GM21576 (cell line): ENCODE measurements at regions not wholly inside any gene's neighbourhood (a gene's known extent, or its start where the extent isn't known, plus 50 kb on each side); places are given as distances from the start of the nearest gene placed in this dataset.

Source experiments
- ATAC-seq: cut with Tn5 transposase; IDR thresholded peaks from one replicate; pipeline ENCODE4 v1.9.1; 2021; ENCODE audit warnings: mild to moderate bottlenecking, moderate library complexity; ENCODE audit not compliant: unreplicated experiment

DNA sequence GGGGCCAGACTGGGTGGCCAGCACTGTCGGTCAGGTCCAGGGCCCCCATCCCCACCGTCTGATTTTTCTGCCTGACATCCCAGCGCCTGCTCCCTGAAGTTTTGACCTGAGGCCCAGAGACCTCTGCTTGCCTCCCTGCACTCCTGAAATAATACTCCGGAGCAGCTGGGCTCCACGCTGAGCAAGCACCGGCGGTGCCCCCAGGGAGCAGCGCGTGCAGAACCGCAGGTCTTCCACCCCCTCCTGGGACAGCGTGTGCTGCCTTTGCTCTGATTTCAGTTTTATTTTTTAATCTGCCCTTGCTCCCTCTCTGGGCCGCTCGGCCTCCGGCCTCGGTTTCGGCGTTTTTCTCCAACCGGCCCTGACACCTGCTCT is 132.4 kb upstream of the GSE1 start:
- no peak for ATAC-seq

DNA sequence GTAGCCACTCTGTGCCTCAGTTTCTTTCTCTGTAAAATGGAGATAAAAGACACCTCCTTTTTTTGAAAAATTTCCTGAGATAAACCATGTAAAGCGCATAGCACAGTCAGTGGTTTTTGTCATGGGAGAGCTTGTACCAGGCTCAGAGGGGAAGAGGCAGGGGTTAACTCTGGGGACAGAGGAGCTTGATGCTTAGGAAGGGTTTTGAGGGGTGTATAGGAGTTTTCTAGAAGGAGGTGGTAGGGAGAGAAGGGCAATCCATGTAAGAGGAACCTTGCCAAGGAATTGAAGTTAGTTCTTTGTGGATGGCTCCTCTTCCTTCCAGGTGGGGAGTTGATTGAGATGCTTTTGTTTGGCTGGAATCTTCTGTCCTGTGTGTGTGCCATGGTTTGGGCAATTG is 131.9 kb upstream of the GSE1 start:
- no peak for ATAC-seq

DNA sequence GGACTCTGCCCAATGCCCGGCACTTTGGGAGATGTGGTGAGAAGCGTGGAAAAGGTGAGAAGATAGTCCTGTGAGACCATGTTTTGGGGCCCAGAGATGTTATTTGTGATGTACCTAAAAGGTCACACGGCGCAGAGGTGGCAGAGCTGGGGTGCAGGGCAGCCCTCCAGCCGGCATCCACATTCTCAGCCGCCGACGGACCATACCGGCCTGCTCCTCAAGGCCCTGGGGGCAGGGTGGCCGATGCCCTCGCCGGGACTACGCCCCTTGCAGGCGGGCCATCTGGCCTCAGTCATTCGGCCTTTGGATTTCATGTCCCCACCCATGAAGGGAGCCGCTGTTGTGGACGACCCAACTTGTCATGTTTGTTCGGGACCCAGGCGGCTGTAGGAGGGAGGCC is 131.4 kb upstream of the GSE1 start:
- no peak for ATAC-seq

DNA sequence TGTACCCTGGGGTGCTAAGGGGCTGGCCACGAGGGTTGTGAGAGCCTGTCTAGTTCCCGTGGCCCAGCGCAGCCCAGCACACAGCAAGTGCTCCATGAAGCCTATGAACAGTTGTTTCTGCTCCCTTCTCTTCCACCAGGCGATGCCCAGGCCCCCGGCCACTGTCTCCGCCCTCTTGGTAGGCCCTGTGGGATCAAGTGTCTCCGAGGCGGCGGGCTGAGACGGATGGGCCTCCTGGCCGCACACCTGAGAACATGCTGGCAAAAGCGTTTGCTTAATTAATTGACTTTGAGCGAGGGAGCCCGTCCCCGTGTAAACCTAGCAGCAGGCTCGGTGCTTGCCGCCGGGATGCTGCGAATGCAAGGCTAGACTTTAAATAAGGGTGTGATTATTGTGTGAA is 129.7 kb upstream of the GSE1 start:
- ATAC-seq = no peak

DNA sequence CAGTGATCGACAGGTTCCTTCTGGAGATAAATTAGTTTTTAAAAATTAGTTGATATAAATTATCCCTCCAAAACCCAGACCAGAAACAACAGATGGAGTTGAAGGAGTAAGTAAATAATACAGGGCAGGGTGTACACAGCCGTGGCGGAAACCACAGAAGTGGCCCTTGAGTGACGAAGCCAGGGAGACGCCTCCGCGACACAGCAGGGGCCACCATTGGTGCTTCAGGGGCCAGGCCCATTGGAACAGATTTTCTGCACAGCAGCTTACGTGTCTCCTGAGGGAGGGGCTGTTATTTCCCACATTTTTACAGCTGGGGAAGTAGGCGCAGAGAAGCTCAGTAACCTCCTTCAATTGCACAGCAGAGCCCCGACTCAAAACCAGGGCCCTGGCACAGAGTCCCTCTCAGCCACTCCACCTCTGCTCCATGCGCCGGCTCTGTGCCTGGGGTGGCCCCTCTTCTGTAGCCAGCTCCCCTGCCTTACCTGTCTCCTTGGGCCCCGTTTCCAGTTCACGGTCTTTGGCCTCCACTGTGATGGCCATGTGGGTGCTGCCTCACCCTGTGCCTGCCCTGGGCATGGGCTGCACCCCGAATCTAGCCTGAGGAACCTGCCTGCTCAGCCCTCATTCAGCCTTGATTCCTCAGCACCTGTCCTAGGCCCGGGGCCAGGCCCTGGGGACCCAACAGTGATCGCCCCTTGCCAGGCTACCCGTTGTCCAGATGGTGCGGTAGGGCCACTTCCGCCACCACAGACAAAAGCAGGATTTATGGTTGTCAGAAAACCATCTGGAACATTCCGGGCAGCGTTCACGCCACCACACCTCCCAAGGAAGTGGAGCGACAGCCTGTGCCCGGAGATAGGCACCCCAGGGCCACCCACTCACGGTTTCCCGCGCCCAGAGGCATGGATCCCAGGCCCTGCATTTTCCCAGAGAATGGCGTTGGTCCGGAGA is 128.5 kb upstream of the GSE1 start:
- ATAC-seq = no peak

DNA sequence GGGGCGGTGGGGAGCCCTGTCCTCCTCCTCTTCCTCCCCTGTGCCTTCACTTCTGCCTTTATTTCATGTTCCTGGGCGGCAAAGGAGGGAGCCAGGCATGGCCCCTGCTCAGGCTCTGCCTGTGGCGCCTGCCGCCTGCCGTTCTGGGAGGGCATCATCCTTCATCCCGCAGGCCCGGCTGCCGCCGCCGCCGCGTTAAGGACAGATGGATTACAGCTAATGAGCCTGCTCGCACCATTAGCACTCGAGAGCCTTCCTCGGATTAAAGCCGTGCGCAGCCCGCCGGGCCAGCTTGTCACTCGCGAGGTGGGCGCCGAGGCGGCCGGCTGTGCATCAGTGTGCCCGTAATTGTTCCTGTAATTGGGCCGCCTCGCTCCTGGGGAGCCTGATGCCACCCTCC is 127.7 kb upstream of the GSE1 start:
- no peak for ATAC-seq

DNA sequence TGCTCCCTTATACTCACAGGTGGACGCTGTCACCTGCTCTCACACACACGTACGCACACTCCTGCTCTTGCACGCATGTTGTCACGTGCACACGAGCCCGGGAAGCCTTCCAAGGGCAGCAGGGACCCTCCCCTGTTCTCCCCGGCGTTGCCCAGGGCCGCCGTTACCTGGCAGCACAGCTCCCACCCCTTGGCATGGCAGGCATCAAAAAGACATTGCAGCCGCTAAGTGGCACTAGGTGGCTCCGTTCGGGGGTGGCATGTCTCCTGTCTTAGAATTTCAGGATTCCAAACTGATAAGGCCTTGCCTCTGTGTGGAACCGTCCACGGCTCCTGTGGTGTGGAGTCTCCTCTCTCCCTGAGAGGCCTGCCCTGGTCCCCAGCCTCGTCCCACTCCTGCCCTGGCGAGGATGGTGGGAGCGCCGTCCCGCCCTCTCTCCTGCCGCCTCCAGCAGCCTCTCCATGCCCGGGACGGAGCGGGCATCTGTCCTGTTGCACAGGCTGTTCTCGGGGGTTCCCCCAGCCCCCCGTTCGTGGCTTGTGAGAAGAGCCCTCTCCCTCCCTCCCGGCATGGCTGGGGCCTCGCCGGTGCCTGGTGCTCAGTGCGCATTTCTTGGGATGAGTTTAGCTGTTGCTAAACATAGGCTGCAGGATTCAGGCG is 126.7 kb upstream of the GSE1 start:
- no peak for ATAC-seq

DNA sequence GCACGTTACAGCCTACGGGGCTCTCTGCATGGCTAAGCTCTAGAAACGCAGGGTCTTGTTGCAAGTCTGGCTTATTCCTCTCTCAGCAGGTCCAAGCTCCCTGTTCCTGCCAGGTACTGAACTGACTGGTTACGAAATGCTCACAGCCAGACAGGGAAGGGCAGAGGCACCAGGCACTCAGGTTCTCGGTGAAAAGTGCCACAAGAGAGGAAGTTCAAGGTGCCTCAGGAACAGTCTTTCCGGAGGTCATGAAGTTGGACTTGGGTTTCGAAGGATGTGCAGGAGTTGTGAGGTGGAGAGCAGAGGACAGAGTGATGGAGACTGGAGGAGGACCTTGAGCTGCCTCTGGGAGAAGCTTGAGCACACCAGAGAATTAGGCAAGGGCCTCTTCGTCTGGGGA is 124.7 kb upstream of the GSE1 start:
- ATAC-seq = no peak

DNA sequence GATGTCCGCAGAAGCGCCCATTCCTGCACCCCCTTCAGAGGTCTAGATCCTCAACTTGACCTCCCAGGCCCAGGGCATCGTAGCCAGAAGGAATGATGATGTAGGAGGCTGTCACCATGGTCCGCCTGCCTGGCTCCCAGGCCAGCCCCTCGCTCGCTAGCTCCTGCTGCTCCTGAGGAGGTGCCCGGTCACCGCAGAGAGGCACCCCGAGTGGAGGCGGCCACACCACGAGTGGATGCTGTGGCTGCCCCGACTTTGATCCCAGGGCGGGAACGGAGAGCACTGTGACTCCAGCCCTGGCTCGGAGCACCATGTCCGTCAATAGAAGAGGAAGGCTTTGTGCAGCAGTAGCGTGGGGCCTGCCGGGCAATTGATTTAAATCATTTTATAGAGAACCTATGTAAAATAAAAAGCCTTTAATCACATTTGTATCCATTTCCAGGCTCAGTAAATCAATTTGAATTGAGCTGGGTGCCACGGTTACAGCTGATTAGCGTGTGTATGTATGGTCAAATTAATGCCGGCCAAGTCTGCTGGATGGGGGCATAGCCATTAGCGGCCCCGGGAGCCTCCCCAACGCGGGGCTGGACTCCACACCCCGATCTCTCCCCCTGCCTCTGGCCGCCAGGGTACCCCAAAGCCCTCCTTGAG is 122.6 kb upstream of the GSE1 start:
- ATAC-seq = no peak

DNA sequence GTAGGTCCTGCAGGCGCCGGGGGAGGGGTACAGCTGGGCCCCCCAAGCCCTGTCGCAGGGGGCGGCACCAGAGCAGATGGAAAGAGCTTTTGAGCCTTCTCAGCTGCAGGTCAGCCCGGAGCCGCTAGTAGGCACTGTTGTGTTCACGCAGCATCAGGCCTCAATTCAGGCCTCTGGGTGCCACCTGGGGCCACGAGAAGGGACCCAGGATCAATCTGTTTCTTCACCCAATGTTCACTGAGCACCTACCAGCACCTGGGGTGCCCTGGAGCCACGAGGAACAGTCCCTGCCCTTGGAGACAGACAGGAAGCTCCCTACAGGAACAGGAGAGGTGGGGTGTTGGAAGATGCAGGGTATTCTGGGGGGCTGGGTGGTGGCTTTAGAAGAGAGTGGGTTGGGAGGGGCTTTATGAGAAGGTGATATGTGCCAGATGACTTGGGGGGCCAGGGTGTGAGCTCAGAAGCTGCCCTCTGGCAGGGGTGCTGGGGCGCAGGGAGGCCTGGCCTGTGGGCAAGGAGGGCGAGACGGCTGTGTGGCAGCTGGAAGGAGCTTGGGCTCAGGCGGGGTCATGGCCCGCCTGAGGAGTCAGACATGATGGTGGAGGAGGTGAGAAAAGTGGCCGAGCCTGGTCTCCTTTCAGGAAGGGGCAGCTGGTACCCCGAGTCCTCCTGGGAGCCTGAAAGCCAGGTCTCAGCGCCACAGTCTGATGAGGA is 121.9 kb upstream of the GSE1 start:
- no peak for ATAC-seq

DNA sequence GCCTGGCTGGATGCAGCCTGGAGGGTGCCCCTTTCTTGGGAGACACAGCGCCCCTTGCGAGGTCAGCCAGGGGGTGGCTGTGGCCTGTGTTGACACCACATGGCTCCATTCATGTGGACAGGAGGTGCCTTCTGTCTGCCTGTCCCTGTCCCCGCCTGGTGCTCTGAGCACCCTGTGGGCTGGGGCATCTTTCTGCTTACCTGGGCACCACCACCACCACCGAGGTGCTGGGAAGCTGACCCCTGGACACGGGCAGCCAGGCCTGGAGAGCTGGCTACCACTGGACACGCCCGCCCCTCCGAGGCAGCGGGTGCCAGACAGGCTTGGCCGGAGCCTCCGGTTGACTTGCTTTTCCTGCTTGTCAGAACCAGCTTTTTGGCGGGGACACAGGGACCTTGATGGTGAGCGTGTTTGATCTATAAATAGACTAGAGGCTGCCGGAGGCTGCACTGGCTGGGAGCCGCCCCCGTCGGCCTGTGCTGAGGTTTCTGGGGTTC is 121.3 kb upstream of the GSE1 start:
- no peak for ATAC-seq

DNA sequence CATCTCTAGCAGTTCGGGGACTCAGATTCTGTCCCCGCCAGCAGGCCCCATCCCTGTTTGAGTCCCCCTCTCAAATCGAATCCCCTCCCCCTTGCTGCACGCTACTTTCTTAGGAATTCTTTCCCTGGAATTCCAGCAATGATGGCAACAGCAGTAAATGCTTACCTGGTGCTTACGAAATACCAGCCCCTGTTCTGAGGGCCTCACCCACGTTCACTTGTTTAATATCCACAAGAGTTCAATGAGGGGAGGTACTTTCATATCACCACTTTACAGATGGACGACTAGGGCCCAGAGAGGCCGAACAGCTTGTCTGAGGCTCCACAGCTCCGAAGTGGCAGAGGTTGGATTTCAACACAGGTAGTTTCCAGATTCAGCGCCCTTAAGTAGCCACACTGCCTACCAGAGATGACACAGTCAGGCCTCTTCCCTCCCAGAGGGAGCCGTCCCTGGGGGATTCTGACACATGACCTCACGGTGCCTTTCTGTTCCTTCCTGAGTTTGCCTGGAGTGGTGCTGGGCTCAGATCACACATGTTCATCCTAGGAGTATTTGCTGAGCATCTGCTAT is 120.7 kb upstream of the GSE1 start:
- no peak for ATAC-seq

DNA sequence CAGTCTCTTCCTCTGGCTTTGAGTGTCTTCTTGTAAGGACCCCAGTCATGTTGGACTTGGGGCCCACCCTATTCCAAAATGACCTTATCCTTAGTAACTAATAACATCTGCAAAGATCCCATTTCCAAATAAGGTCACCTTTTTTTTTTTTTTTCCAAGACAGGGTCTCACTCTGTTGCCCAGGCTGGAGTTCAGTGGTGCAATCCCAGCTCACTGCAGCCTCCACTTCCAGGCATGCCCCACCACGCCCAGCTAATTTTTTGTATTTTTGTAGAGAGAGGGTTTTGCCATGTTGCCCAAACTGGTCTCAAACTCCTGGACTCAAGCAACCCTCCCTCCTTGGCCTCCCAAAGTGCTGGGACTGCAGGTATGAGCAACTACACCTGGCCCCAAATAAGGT is 118.8 kb upstream of the GSE1 start:
- no peak for ATAC-seq

DNA sequence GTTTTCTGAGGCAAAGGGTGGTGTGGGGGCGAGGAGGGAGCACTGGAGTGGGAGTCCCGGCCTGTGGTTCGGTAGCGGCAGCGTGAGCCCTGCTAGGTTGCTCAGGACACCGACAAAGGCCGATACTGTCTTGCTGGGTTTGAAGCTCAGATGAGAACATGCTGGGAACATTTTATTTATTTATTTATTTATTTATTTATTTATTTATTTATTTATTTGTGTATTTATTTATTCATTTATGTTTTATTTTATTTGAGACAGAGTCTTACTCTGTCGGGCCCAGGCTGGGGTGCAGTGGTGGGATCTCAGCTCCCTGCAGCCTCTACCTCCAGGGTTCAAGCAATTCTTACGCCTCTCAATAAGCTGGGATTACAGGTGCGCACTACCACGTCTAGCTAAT is 117.9 kb upstream of the GSE1 start:
- no peak for ATAC-seq

DNA sequence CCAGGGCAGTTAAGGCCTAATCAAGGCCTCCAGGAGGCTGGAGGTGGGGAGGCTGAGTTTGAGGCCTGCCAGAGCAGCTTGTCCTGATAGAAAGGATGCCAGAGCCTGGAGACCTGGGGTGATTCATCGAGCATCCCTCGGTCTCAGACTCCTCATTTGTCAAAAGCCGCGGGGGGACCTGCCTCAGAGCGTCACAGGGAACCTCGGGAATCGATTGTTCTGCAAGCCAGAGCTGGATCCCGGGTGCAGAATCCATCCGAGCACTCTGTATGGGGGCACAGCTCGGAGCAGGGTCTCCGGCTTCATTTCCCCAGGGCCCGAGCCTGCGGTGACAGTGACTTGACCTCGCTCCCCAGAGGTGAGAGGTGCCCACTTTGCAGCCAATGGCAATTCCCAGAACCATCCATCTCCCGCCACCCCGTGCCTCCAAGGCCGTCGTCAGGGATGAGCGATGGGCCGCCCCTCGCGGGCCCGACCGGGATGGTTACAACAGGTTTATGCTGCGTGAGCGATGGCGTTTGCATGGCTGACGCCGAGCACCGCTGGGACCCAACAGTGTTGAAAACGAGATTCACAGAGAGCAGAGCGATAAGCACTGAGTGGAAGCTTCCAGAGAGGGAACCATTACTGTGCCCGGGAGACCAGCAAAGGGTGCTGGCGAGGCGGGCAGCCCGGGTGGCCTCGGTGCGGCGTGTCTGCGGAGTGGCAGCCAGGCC is 117.1 kb upstream of the GSE1 start:
- no peak for ATAC-seq

DNA sequence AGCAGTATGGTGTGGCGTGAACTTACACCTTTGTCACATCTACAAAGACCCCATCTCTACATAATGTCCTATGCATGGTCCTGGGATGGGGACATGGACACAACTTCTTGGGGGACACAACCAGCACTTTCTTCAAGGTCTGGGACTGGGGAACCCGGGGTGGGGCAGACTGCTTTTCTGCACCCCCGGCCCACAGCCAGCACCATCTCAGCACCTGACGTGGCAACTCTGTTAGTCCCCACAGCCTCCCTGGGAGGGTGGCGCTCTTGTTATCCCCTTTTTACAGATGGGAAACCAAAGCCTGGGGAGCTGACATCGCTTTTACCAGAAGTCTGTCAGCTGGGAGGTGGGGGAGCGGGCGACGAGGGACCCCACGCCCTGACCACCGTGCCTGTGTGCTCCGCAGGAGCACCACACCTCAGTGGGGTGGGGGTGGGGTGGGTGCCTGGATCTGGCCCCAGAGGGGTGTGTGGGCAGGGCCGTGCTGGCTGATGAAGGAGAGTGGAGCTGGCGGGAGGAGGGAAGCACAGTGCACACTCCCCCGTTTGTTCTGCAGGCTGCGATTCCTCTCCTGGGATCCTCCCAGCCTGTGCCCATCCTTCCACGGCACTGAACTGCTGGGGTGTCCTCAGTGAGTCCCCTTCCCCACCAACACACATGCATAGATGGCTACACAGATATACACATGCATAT is 115.4 kb upstream of the GSE1 start:
- ATAC-seq = no peak

DNA sequence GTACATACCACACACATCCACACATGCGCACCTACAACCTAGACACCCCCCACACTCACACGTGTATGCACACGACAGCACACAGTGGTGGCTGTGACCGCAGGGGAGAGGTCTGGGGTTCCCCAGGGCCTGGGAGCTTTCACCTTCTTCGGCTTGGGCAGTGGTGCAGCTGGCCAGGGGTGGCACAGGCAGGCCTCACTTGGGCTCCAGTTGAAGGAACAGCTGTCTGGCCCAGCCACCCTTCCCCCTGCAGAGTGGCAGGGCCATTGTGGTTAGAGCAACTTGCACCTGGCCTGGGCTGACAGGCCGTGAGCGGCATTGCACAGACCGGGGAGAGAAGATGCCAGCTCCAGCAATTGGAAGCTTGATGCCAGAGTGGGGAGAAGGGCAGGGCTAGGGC is 114.5 kb upstream of the GSE1 start:
- ATAC-seq = peak; percentile 49

DNA sequence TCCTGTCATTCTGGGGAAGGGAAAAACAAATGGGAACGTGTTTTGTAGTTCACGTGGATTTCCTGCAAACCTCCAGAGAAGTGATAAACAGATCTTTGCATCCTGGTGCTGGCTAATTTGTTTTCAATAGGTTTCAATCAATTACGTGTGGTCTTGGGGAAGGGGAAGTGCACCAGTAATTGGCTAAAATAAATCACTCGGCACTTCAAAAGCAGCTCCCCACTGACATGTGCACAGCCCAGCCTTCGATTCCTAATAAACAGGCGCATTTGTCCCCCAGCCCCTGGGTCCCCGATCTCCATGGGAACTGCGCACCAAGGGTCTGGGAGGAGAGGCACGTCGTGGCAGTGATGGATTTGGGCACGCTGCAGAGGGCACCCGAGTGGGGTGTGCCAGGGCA is 112.9 kb upstream of the GSE1 start:
- ATAC-seq = no peak

DNA sequence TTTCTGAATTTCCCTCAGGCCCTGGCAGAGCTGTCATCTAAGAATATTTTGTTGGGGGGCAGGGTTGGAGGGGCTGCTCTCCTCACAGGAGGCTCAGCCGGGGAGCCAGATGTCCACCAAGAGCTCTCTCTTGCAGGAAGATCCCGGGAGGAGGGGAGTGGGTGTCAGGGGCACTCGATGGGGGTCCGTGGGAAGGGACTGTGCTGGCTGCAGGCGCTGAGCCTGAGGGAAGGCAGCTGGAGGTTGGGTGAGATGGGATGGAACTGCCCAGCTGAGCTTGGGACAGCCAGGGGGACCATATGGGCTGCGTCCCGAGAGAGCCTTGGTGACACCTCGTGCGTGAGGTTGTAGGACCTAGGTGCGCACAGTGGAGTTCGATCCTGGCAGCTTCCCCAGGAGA is 111.2 kb upstream of the GSE1 start:
- no peak for ATAC-seq

DNA sequence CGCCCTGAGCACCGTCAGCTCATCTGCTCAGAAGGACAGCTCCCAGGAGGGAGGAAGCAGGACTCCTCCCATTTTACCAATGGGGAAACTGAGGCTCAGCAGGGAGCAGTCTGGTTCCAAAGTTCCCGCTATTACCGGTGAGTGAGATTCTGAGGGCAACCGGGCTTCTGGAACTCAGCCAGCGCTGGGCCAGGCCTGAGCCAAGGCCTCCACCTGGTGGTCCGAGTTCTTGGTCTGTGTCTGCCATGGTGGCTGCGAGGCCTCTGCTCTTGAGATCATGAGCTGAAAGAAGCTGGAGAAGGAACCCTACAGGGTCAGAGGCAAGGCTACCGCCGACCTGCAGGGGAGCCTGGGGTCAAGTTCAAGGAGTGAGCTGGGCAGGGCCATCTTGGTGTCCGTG is 110.8 kb upstream of the GSE1 start:
- no peak for ATAC-seq
